Endothelial cell of umbilical vein (primary cell): ENCODE measurements at regions not wholly inside any gene's neighbourhood (a gene's known extent, or its start where the extent isn't known, plus 50 kb on each side); places are given as distances from the start of the nearest gene placed in this dataset.

ENCODE experiments used
- GATA2 ChIP-seq: IDR thresholded peaks from 2 replicates; pipeline ENCODE4 v1.7.0; 2011; ENCODE audit warnings: low read depth, mild to moderate bottlenecking, moderate library complexity, mixed read lengths, low read length; ENCODE audit not compliant: insufficient read length, insufficient read depth
- MAX ChIP-seq: IDR thresholded peaks from 2 replicates; pipeline ENCODE4 v1.6.1; 2011; ENCODE audit not compliant: insufficient read depth, insufficient read length
- POLR2A ChIP-seq: IDR thresholded peaks from 2 replicates; pipeline ENCODE4 v1.6.1; 2012; ENCODE audit warnings: low read depth, mild to moderate bottlenecking, control low read depth, low read length
- POLR2AphosphoS5 ChIP-seq: IDR thresholded peaks from 2 replicates; pipeline ENCODE4 v1.6.1; 2012; ENCODE audit warnings: low read depth, mild to moderate bottlenecking, control low read depth, low read length, moderate library complexity; ENCODE audit not compliant: insufficient read depth
- TF ChIP-seq, protein P1 (sequence below), 2 donors: IDR thresholded peaks; 1 replicate in 1 of 2; 2 replicates in 1 of 2; pipeline ENCODE4 v1.5.1; 2011; ENCODE audit warnings: low read length in 2 of 2, mild to moderate bottlenecking in 2 of 2, moderate library complexity in 2 of 2, control low read depth in 1 of 2, inconsistent platforms in 1 of 2, low read depth in 1 of 2; ENCODE audit not compliant: insufficient read depth in 1 of 2; ENCODE audit errors: extremely low read depth in 1 of 2

DNA sequence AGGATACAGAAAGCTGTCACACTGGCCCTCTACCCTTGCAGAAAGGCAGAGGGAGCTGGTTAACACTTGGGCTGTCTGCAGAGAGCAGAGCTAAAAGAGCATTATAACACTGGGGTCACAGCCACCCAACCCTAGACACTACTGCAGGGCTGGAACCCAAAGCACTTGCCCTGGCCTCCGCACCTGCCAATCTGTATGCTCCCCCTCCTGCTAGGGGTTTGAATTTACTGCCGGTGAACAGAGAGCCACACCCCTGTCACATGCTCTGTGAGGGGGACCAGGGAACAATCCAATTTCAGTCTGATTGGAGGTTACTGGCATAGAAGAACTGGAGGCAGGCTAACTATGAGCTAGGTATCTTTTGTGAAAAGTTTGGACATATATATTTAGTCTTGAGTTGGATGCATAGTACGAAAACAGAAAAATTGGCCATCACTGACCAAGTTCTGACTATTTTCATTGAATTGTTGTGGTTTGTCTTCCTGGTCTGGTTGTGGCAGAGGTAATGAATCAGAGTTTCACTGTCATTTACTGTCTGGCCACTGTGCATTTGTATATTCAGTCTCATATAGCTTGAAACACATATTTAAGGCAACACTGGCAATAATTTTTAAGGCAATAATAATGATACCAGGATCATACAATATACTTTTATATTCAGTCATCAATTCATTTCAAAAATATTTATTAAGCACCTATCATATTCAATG lies 504.3 kb upstream of the ATXN8OS start:
- TF ChIP-seq, protein P1, sequence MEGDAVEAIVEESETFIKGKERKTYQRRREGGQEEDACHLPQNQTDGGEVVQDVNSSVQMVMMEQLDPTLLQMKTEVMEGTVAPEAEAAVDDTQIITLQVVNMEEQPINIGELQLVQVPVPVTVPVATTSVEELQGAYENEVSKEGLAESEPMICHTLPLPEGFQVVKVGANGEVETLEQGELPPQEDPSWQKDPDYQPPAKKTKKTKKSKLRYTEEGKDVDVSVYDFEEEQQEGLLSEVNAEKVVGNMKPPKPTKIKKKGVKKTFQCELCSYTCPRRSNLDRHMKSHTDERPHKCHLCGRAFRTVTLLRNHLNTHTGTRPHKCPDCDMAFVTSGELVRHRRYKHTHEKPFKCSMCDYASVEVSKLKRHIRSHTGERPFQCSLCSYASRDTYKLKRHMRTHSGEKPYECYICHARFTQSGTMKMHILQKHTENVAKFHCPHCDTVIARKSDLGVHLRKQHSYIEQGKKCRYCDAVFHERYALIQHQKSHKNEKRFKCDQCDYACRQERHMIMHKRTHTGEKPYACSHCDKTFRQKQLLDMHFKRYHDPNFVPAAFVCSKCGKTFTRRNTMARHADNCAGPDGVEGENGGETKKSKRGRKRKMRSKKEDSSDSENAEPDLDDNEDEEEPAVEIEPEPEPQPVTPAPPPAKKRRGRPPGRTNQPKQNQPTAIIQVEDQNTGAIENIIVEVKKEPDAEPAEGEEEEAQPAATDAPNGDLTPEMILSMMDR (IDR thresholded peaks at IDR 0.05; ENCODE audit: extremely low read depth in 1 of 2, insufficient read depth in 1 of 2, low read depth in 1 of 2, low read length in 2 of 2) = no peak
- no peak for TF ChIP-seq POLR2AphosphoS5
- no peak for TF ChIP-seq POLR2A
- no peak for TF ChIP-seq MAX
- no peak for TF ChIP-seq GATA2
